Skeletal muscle tissue (tissue), 3 donors: ENCODE measurements at regions not wholly inside any gene's neighbourhood (a gene's known extent, or its start where the extent isn't known, plus 50 kb on each side); places are given as distances from the start of the nearest gene placed in this dataset.

ENCODE experiments used
- H3K27ac ChIP-seq: one replicate; pipeline ENCODE4 v1.7.0; 2013; ENCODE audit warnings: mild to moderate bottlenecking, low read depth, low read length, inconsistent platforms
- H3K27me3 ChIP-seq, 3 donors: one replicate each; pipeline ENCODE4 v1.7.0; 2013; ENCODE audit warnings: low read length in 3 of 3; ENCODE audit not compliant: control insufficient read depth in 3 of 3, insufficient read depth in 3 of 3
- H3K36me3 ChIP-seq, 3 donors: one replicate each; pipeline ENCODE4 v1.7.0; 2013; ENCODE audit warnings: low read length in 3 of 3; ENCODE audit not compliant: control insufficient read depth in 3 of 3, insufficient read depth in 3 of 3
- H3K4me1 ChIP-seq, 3 donors: one replicate each; pipeline ENCODE4 v1.7.0; 2013; ENCODE audit warnings: low read length in 3 of 3, mild to moderate bottlenecking in 3 of 3; ENCODE audit not compliant: control insufficient read depth in 3 of 3, insufficient read depth in 3 of 3
- H3K4me3 ChIP-seq, 3 donors: one replicate each; pipeline ENCODE4 v1.7.0; 2013; ENCODE audit warnings: low read length in 3 of 3
- H3K9ac ChIP-seq, 3 donors: one replicate each; pipeline ENCODE4 v1.7.0; 2013; ENCODE audit warnings: low read length in 3 of 3, mild to moderate bottlenecking in 3 of 3, moderate library complexity in 2 of 3, low read depth in 1 of 3
- H3K9me3 ChIP-seq, 3 donors: one replicate each; pipeline ENCODE4 v1.7.0; 2013; ENCODE audit warnings: low read length in 3 of 3; ENCODE audit not compliant: control insufficient read depth in 3 of 3
- donor health status: Osteomylitis.

- no peaks in the 10 kb centered on the region for H3K36me3 ChIP-seq
- H3K9me3 ChIP-seq = no peaks in the 10 kb centered on the region
- no peak overlapping the region for H3K4me3 ChIP-seq
- no peaks in the 10 kb centered on the region for H3K4me1 ChIP-seq
- no peak overlapping the region for H3K27ac ChIP-seq
- H3K9ac ChIP-seq = no peak overlapping the region
- no peaks in the 10 kb centered on the region for H3K27me3 ChIP-seq
Observed at GRCh38 chr1:208766832-208767231, 522.6 kb upstream of the PLXNA2 start.

GRCh38 chr1:208767816-208768215 is 523.6 kb upstream of the PLXNA2 start:
- Histone ChIP-seq H3K36me3 (no peaks in the 10 kb centered on the region), H3K27me3 (no peaks in the 10 kb centered on the region), H3K9me3 (no peaks in the 10 kb centered on the region), H3K4me3 (no peak overlapping the region), H3K9ac (no peak overlapping the region), H3K4me1 (no peaks in the 10 kb centered on the region), H3K27ac (no peak overlapping the region)

- Histone ChIP-seq H3K4me3 (no peak overlapping the region), H3K9ac (no peak overlapping the region), H3K27me3 (no peaks in the 10 kb centered on the region), H3K4me1 (no peaks in the 10 kb centered on the region), H3K36me3 (no peaks in the 10 kb centered on the region), H3K27ac (no peak overlapping the region), H3K9me3 (no peaks in the 10 kb centered on the region)
Observed at GRCh38 chr1:208772891-208773290, 528.7 kb upstream of the PLXNA2 start.

DNA sequence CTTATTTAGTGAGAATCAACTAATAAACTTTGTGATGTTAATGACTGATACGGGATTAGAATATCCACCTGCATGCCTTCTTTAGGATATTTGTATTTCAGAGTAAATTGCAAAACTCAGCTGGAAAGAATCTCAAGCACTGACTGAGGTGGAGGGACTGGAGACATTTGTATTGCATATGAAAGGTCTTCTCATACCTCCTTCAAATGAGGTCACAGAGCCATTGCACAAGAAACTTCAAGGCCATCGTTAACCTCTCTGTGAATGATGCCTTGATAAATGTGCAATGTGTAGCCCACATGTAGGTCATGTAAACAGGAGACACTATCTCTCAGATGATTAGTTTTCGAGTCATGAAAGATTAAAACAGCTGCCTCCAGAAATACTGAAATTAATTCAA is 531.7 kb upstream of the PLXNA2 start:
- H3K36me3 ChIP-seq = no peaks in the 10 kb centered on the region
- H3K27me3 ChIP-seq = no peaks in the 10 kb centered on the region
- H3K9me3 ChIP-seq = no peaks in the 10 kb centered on the region
- H3K4me3 ChIP-seq = no peak overlapping the region
- no peaks in the 10 kb centered on the region for H3K4me1 ChIP-seq
- H3K9ac ChIP-seq = no peak overlapping the region
- H3K27ac ChIP-seq = no peak overlapping the region

DNA sequence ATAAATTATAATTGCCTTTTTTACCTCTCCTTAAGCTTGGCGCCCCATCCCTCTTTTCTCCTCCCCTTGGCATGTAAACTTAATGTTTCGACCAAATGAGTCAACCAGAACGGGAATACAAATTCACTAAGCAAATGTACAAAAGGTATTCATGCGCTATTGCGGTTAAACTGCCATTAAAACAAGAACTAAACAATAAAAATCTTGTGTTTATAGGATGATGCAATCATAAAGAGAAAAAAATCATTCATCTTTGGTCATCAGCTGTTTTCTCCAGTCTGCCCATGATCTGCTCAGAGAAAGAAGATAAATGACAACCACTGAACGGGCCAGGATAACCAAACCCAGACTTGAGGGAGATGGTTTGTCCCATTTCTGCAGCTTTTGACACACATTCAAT is 534.2 kb upstream of the PLXNA2 start:
- Histone ChIP-seq H3K4me1 (no peaks in the 10 kb centered on the region), H3K9me3 (no peaks in the 10 kb centered on the region), H3K27ac (no peak overlapping the region), H3K36me3 (no peaks in the 10 kb centered on the region), H3K9ac (no peak overlapping the region), H3K27me3 (no peaks in the 10 kb centered on the region), H3K4me3 (no peak overlapping the region)

DNA sequence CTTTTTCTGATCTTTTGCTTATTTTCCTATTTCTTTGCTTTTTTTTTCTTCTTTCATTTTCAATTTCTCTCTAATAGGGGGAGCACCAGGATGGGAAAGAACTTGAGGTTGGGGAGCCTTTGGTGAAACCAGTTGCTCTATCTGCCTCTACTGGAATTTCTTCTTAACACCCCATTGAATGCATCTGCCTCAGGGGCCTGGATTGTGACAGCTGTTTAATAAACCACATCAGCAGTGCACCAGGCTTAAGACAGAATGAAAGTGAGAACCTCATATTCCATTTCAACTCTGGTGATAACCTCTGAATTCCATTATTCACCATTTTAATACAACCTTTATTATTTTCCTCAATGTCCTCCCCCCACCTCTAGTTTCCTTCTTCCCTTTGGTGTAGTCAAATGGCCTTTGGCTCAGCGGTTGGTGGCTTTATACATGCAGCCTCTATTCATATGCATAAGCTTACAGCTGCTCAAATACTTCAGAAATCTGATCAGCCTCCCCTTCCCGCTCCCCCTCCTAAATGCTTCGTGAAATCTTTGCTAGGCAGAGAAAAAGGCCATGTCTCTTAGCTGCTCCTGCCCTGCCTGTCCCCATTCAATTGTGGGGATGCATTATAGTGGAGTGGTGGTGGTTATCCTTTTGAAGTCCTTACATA is 537.3 kb upstream of the PLXNA2 start:
- H3K36me3 ChIP-seq = no peaks in the 10 kb centered on the region
- no peaks in the 10 kb centered on the region for H3K27me3 ChIP-seq
- no peak overlapping the region for H3K4me3 ChIP-seq
- H3K9ac ChIP-seq = no peak overlapping the region
- H3K4me1 ChIP-seq = no peaks in the 10 kb centered on the region
- H3K9me3 ChIP-seq = peaks cover 0 to 3% (median 0%) of the 10 kb centered on the region in 3 donors
- H3K27ac ChIP-seq = no peak overlapping the region

- Histone ChIP-seq H3K27ac (no peak overlapping the region), H3K36me3 (no peaks in the 10 kb centered on the region), H3K4me3 (no peak overlapping the region), H3K27me3 (no peaks in the 10 kb centered on the region), H3K9ac (no peak overlapping the region), H3K9me3 (peaks cover 0 to 3% (median 0%) of the 10 kb centered on the region in 3 donors), H3K4me1 (no peaks in the 10 kb centered on the region)
Observed at GRCh38 chr1:208782186-208782585, 538.0 kb upstream of the PLXNA2 start.

DNA sequence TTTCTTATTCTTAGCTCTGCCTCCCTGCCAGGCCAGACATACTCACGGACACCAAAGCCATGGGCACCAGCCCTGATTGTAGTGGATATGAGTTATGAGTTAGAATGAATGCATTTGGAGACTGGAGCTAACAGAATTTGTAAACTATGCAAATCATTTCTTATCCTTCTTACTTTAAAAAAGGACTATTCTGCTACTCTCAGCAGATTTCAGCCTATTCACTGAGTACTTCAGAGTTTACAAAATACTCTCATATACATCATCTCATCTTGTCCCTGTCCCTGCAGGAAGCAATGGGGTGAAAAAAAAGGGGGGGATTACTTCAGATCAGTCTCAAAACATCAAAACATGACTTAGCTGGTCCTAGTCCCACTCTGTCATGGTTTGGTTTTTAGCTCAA is 541.4 kb upstream of the PLXNA2 start:
- no peak overlapping the region for H3K4me3 ChIP-seq
- H3K27me3 ChIP-seq = no peaks in the 10 kb centered on the region
- no peaks in the 10 kb centered on the region for H3K4me1 ChIP-seq
- H3K9me3 ChIP-seq = peaks cover 0 to 3% (median 0%) of the 10 kb centered on the region in 3 donors
- no peak overlapping the region for H3K9ac ChIP-seq
- H3K27ac ChIP-seq = no peak overlapping the region
- H3K36me3 ChIP-seq = no peaks in the 10 kb centered on the region

DNA sequence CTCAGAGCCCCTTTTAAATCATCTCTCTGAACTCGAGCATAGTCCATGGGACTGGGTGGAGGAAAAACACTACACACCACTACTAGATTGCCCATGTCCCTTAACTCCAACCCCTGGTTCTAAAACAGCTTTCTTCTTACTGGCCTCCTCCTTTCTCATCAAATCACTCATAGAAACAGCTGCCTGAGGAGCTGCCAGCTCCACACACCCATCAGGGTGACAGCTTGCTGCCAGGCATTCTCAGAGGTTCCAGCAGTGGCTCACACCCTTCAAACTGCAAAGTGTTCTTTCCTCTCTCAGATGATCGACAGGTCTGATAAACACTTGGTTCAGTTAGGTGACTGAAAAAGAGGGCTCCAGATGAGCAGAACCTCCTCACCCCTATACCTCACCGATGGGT is 543.0 kb upstream of the PLXNA2 start:
- Histone ChIP-seq H3K4me3 (no peak overlapping the region), H3K27ac (no peak overlapping the region), H3K36me3 (no peaks in the 10 kb centered on the region), H3K4me1 (no peaks in the 10 kb centered on the region), H3K27me3 (no peaks in the 10 kb centered on the region), H3K9ac (no peak overlapping the region), H3K9me3 (peaks cover 0 to 3% (median 0%) of the 10 kb centered on the region in 3 donors)

- H3K27ac ChIP-seq = no peak overlapping the region
- no peaks in the 10 kb centered on the region for H3K36me3 ChIP-seq
- peaks cover 0 to 3% (median 0%) of the 10 kb centered on the region in 3 donors for H3K9me3 ChIP-seq
- H3K4me1 ChIP-seq = no peaks in the 10 kb centered on the region
- H3K4me3 ChIP-seq = no peak overlapping the region
- H3K9ac ChIP-seq = no peak overlapping the region
- H3K27me3 ChIP-seq = no peaks in the 10 kb centered on the region
Observed at GRCh38 chr1:208788013-208788540, 543.9 kb upstream of the PLXNA2 start.
